Liver (tissue), 8 donors: ENCODE measurements at regions not wholly inside any gene's neighbourhood (a gene's known extent, or its start where the extent isn't known, plus 50 kb on each side); places are given as distances from the start of the nearest gene placed in this dataset.

Experiments used
- DNase-seq: peaks from one replicate; pipeline ENCODE4 v3.0.0-alpha.2; 2017; ENCODE audit warnings: low spot score
- H3K27ac ChIP-seq, 2 donors: one replicate each; pipeline ENCODE4 v1.7.0; 2013; ENCODE audit warnings: inconsistent platforms in 2 of 2, low read length in 2 of 2, control low read depth in 1 of 2, low read depth in 1 of 2, mild to moderate bottlenecking in 1 of 2
- H3K27me3 ChIP-seq, 4 donors: one replicate each; pipeline versions ENCODE4 v1.6.1 to v1.7.0; 2013; ENCODE audit warnings: low read length in 3 of 4, inconsistent platforms in 1 of 4, mild to moderate bottlenecking in 1 of 4, moderate library complexity in 1 of 4; ENCODE audit not compliant: control insufficient read depth in 4 of 4, insufficient read depth in 4 of 4
- H3K36me3 ChIP-seq, 4 donors: one replicate each; pipeline versions ENCODE4 v1.6.1 to v1.7.0; 2013; ENCODE audit warnings: low read length in 3 of 4, mild to moderate bottlenecking in 3 of 4, low read depth in 1 of 4, moderate library complexity in 1 of 4; ENCODE audit not compliant: control insufficient read depth in 4 of 4, insufficient read depth in 3 of 4
- H3K4me1 ChIP-seq, 4 donors: one replicate each; pipeline versions ENCODE4 v1.6.1 to v1.7.0; 2013; ENCODE audit warnings: low read length in 3 of 4, mild to moderate bottlenecking in 3 of 4, moderate library complexity in 1 of 4; ENCODE audit not compliant: control insufficient read depth in 4 of 4, insufficient read depth in 4 of 4
- H3K4me3 ChIP-seq, 3 donors: one replicate each; pipeline versions ENCODE4 v1.6.1 to v1.7.0; 2013; ENCODE audit warnings: low read length in 3 of 3, control low read depth in 1 of 3, low read depth in 1 of 3, mild to moderate bottlenecking in 1 of 3
- H3K9ac ChIP-seq, 2 donors: one replicate each; pipeline ENCODE4 v1.7.0; 2013; ENCODE audit warnings: low read length in 2 of 2, mild to moderate bottlenecking in 2 of 2, moderate library complexity in 2 of 2, control low read depth in 1 of 2, low read depth in 1 of 2
- H3K9me3 ChIP-seq, 4 donors: one replicate each; pipeline versions ENCODE4 v1.6.1 to v1.7.0; 2013; ENCODE audit warnings: low read length in 3 of 4; ENCODE audit not compliant: control insufficient read depth in 4 of 4
- ATF3 ChIP-seq: IDR thresholded peaks from 2 replicates; pipeline ENCODE4 v1.6.1; 2016; ENCODE audit warnings: antibody characterized with exemption
- CTCF ChIP-seq: fragments of 150-350 bp; IDR thresholded peaks from 2 replicates; pipeline ENCODE4 v1.5.1; 2017; ENCODE audit warnings: improper control_type of control experiment, low read depth, low read length; ENCODE audit not compliant: missing input control
- EGR1 ChIP-seq, 2 donors: IDR thresholded peaks; 2 replicates each; pipeline ENCODE4 v1.6.1; 2016 to 2018; ENCODE audit warnings: antibody characterized with exemption in 2 of 2, low read depth in 2 of 2
- FOXA2 ChIP-seq: IDR thresholded peaks from 2 replicates; pipeline ENCODE4 v1.6.1; 2016; ENCODE audit warnings: antibody characterized with exemption
- GABPA ChIP-seq, 2 donors: IDR thresholded peaks in 1 of 2; conservative IDR thresholded peaks in 1 of 2; 2 replicates each; pipeline ENCODE4 v1.6.1; 2016; ENCODE audit warnings: antibody characterized with exemption in 2 of 2, mild to moderate bottlenecking in 1 of 2, moderate library complexity in 1 of 2
- HNF4A ChIP-seq, 2 donors: conservative IDR thresholded peaks; 2 replicates each; pipeline ENCODE4 v1.6.1; 2016; ENCODE audit warnings: antibody characterized with exemption in 2 of 2, mild to moderate bottlenecking in 2 of 2
- HNF4G ChIP-seq: IDR thresholded peaks from 2 replicates; pipeline ENCODE4 v1.6.1; 2016; ENCODE audit warnings: antibody characterized with exemption
- JUND ChIP-seq, 2 donors: IDR thresholded peaks; 2 replicates each; pipeline ENCODE4 v1.6.1; 2016; ENCODE audit warnings: antibody characterized with exemption in 2 of 2
- MAX ChIP-seq: IDR thresholded peaks from 2 replicates; pipeline ENCODE4 v1.6.1; 2016; ENCODE audit warnings: antibody characterized with exemption
- RAD21 ChIP-seq, 2 donors: IDR thresholded peaks; 2 replicates each; pipeline ENCODE4 v1.6.1; 2016; ENCODE audit warnings: antibody characterized with exemption in 2 of 2, mild to moderate bottlenecking in 2 of 2
- REST ChIP-seq: IDR thresholded peaks from 2 replicates; pipeline ENCODE4 v1.6.1; 2016; ENCODE audit warnings: antibody characterized with exemption, mild to moderate bottlenecking
- RXRA ChIP-seq, 2 donors: IDR thresholded peaks; 2 replicates each; pipeline ENCODE4 v1.6.1; 2017 to 2018; ENCODE audit warnings: antibody characterized with exemption in 2 of 2, mild to moderate bottlenecking in 1 of 2
- SP1 ChIP-seq: IDR thresholded peaks from 2 replicates; pipeline ENCODE4 v1.6.1; 2018; ENCODE audit warnings: antibody characterized with exemption, mild to moderate bottlenecking
- TAF1 ChIP-seq: conservative IDR thresholded peaks from 2 replicates; pipeline ENCODE4 v1.6.1; 2016; ENCODE audit warnings: antibody characterized with exemption, mild to moderate bottlenecking
- YY1 ChIP-seq: IDR thresholded peaks from 2 replicates; pipeline ENCODE4 v1.6.1; 2016; ENCODE audit warnings: antibody characterized with exemption, mild to moderate bottlenecking
- ZBTB33 ChIP-seq: IDR thresholded peaks from 2 replicates; pipeline ENCODE4 v1.6.1; 2016; ENCODE audit warnings: antibody characterized with exemption
- WGBS: extraction: QIAGEN DNeasy Blood & Tissue Kit; methylation state at CpG from one replicate; pipeline ENCODE4 v1.1.7; 2013; 5-methylcytosine and 5-hydroxymethylcytosine counted together
- donor health status: healthy.
- donor health status: healthy.
- donor health status: healthy.
- donor health status: healthy.
- donor health status: healthy.

GRCh38 chr22:49664371-49664881, 163.2 kb downstream of the BRD1 start:
- Histone ChIP-seq H3K4me3 (no peak overlapping the region), H3K27me3 (peaks cover 0 to 2% (median under 1%) of the 10 kb centered on the region in 4 donors), H3K36me3 (no peaks in the 10 kb centered on the region), H3K9me3 (no peaks in the 10 kb centered on the region), H3K4me1 (no peaks in the 10 kb centered on the region), H3K27ac (no peak overlapping the region), H3K9ac (no peak overlapping the region)
- 70% methylated on average over 21 of the region's 21 CpGs for WGBS
- TF ChIP-seq RAD21 (IDR thresholded peaks at IDR 0.05): no peak
- no peak for TF ChIP-seq EGR1 (IDR thresholded peaks at IDR 0.05; ENCODE audit: low read depth in 2 of 2)
- no peak for TF ChIP-seq ZBTB33
- no peak for TF ChIP-seq FOXA2
- TF ChIP-seq GABPA (IDR thresholded peaks at IDR 0.05 in 1 of 2, conservative IDR thresholded peaks at IDR 0.05 in 1 of 2): no peak
- TF ChIP-seq HNF4A (conservative IDR thresholded peaks at IDR 0.05): no peak
- TF ChIP-seq ATF3: no peak
- no peak for TF ChIP-seq REST
- no peak for TF ChIP-seq YY1
- TF ChIP-seq TAF1: no peak
- no peak for TF ChIP-seq RXRA (IDR thresholded peaks at IDR 0.05)
- TF ChIP-seq CTCF: no peak
- no peak for DNase-seq

- no peak overlapping the region for H3K9ac ChIP-seq
- TF ChIP-seq MAX (no peak), CTCF (no peak), SP1 (no peak), HNF4G (no peak), JUND (IDR thresholded peaks at IDR 0.05) (no peak), REST (no peak), ZBTB33 (no peak)
- no peak overlapping the region for H3K27ac ChIP-seq
- no peaks in the 10 kb centered on the region for H3K36me3 ChIP-seq
- no peak overlapping the region for H3K4me3 ChIP-seq
- H3K9me3 ChIP-seq: no peaks in the 10 kb centered on the region
- no peaks in the 10 kb centered on the region for H3K4me1 ChIP-seq
- DNase-seq: no peak
- peaks cover 0 to 2% (median under 1%) of the 10 kb centered on the region in 4 donors for H3K27me3 ChIP-seq
- WGBS: 67% methylated on average over 7 of the region's 7 CpGs
Observed at GRCh38 chr22:49663823-49664222, 163.8 kb downstream of the BRD1 start.
